CD4-positive, alpha-beta T cell treated with Interleukin-6 for 4 hours (primary cell): ENCODE measurements at regions not wholly inside any gene's neighbourhood (a gene's known extent, or its start where the extent isn't known, plus 50 kb on each side); places are given as distances from the start of the nearest gene placed in this dataset.

Source experiments
- DNase-seq: peaks from one replicate; pipeline ENCODE4 v3.0.0-alpha.2; 2020; ENCODE audit warnings: mixed read lengths

- no peak for DNase-seq
These were observed 114.6 kb upstream of the MEOX2 start for GRCh38 chr7:15801041-15801440.

GRCh38 chr7:15798081-15798480, 111.6 kb upstream of the MEOX2 start:
- no peak for DNase-seq

GRCh38 chr7:15795393-15795792, 108.9 kb upstream of the MEOX2 start:
- no peak for DNase-seq

- no peak for DNase-seq
These were observed 108.3 kb upstream of the MEOX2 start for GRCh38 chr7:15794801-15795200.

- DNase-seq = no peak
These were observed 98.2 kb upstream of the MEOX2 start for GRCh38 chr7:15784694-15785030.

- no peak for DNase-seq
These were observed 97.7 kb upstream of the MEOX2 start for GRCh38 chr7:15783987-15784693.

GRCh38 chr7:15782656-15783055, 96.2 kb upstream of the MEOX2 start:
- DNase-seq = no peak

- no peak for DNase-seq
These were observed 95.5 kb upstream of the MEOX2 start for GRCh38 chr7:15781944-15782343.

- no peak for DNase-seq
These were observed 93.8 kb upstream of the MEOX2 start for GRCh38 chr7:15780271-15780670.

GRCh38 chr7:15778191-15778590, 91.7 kb upstream of the MEOX2 start:
- DNase-seq = no peak

- no peak for DNase-seq
These were observed 79.3 kb upstream of the MEOX2 start for GRCh38 chr7:15765753-15766152.

- DNase-seq = no peak
These were observed 78.4 kb upstream of the MEOX2 start for GRCh38 chr7:15764851-15765382.

- no peak for DNase-seq
These were observed 77.5 kb upstream of the MEOX2 start for GRCh38 chr7:15764010-15764409.

- DNase-seq = no peak
These were observed 70.8 kb upstream of the MEOX2 start for GRCh38 chr7:15757041-15758000.

- DNase-seq = no peak
These were observed 68.6 kb upstream of the MEOX2 start for GRCh38 chr7:15755061-15755460.

GRCh38 chr7:15753887-15754579, 67.5 kb upstream of the MEOX2 start:
- no peak for DNase-seq

GRCh38 chr7:15752377-15752776, 65.9 kb upstream of the MEOX2 start:
- no peak for DNase-seq

GRCh38 chr7:15751191-15751701, 64.8 kb upstream of the MEOX2 start:
- DNase-seq = no peak

- DNase-seq = no peak
These were observed 64.2 kb upstream of the MEOX2 start for GRCh38 chr7:15750727-15751126.

GRCh38 chr7:15749631-15750030, 63.1 kb upstream of the MEOX2 start:
- no peak for DNase-seq

GRCh38 chr7:15747712-15748111, 61.2 kb upstream of the MEOX2 start:
- DNase-seq = no peak

- no peak for DNase-seq
These were observed 60.8 kb upstream of the MEOX2 start for GRCh38 chr7:15747301-15747700.

GRCh38 chr7:15743926-15744480, 57.5 kb upstream of the MEOX2 start:
- no peak for DNase-seq
